GM12875 (cell line): ENCODE measurements at regions not wholly inside any gene's neighbourhood (a gene's known extent, or its start where the extent isn't known, plus 50 kb on each side); places are given as distances from the start of the nearest gene placed in this dataset.

Experiments
- H3K4me3 ChIP-seq: one replicate; pipeline ENCODE4 v1.5.1; 2011; ENCODE audit warnings: low read depth, low read length, control low read depth
- TF ChIP-seq, protein P1 (sequence below): IDR thresholded peaks from 2 replicates; pipeline ENCODE4 v1.5.1; 2011; ENCODE audit warnings: low read depth, mild to moderate bottlenecking, control low read depth, inconsistent platforms, low read length, moderate library complexity, borderline replicate concordance; ENCODE audit not compliant: insufficient read depth

GRCh38 chr10:59585046-59585700, 124.5 kb downstream of the SLC16A9 start:
- TF ChIP-seq, protein P1, sequence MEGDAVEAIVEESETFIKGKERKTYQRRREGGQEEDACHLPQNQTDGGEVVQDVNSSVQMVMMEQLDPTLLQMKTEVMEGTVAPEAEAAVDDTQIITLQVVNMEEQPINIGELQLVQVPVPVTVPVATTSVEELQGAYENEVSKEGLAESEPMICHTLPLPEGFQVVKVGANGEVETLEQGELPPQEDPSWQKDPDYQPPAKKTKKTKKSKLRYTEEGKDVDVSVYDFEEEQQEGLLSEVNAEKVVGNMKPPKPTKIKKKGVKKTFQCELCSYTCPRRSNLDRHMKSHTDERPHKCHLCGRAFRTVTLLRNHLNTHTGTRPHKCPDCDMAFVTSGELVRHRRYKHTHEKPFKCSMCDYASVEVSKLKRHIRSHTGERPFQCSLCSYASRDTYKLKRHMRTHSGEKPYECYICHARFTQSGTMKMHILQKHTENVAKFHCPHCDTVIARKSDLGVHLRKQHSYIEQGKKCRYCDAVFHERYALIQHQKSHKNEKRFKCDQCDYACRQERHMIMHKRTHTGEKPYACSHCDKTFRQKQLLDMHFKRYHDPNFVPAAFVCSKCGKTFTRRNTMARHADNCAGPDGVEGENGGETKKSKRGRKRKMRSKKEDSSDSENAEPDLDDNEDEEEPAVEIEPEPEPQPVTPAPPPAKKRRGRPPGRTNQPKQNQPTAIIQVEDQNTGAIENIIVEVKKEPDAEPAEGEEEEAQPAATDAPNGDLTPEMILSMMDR = no peak

DNA sequence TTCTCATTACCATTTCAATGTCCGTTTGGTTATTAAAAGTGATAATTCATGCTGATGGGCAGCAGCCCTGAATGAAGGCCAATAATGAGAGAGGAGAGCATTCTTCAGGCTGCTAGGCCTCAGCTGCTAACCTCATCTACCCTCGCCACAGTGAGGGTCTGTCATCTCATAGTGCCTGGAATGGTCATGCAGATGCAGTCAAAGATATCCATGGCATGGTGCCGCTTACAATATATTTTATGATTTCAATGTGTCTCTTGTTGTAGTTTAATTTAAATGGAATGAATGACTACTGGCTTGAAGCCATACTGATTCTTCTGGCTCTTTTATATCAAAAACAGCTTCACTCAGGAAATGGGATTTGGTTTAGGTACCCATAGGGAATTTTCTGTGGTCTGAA, 126.9 kb downstream of the SLC16A9 start:
- no peak overlapping the region for H3K4me3 ChIP-seq
- TF ChIP-seq, protein P1 = no peak

More at GRCh38 chr10:59585046-59585700, 124.5 kb downstream of the SLC16A9 start:
- H3K4me3 ChIP-seq = no peak overlapping the region

GRCh38 chr10:59582058-59582457, 127.6 kb downstream of the SLC16A9 start:
- TF ChIP-seq, protein P1 = no peak
- H3K4me3 ChIP-seq = no peak overlapping the region

DNA sequence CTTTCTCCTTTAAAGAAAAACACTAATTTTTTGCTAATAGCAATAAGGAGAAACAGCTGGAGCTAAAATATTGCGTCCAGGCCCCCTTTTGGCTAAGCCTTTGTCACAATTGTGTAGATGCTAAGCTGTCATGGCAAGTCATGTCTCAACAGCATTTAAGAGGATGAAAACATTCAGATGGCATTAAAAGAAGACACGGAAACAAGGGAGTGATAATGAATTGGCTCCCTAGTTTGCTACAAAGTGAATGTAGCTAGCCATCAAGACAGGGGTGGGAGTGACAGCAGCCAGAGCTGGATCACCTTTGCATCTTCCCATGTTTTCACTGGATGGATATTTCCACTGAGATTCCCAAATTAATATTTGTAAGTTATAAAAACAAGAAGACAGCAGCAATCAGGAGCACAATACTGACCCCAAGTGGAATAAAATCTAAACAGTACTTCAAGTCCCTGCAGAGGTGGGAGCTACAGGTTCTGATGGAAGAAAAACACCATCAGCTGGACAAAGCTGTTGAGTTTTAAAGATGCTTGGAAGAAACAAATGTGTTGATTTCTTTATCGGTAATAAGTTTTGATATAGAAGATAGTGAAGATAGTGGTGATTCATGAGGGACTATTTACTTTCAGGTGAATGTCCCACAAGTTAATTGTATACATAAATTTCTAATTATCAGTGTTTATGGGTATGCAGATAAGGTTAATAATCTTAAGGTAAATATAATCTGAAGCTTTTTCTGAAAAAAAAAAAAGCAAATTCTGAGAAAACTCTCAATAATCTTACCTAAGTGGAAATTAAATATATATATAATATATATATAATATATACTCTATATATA, 129.4 kb downstream of the SLC16A9 start:
- no peak overlapping the region for H3K4me3 ChIP-seq
- TF ChIP-seq, protein P1 = 0 out of 2 replicates have a peak, but pooled peaks have one; percentile 4

GRCh38 chr10:59578741-59579140, 130.9 kb downstream of the SLC16A9 start:
- TF ChIP-seq, protein P1 = no peak
- H3K4me3 ChIP-seq = no peak overlapping the region

DNA sequence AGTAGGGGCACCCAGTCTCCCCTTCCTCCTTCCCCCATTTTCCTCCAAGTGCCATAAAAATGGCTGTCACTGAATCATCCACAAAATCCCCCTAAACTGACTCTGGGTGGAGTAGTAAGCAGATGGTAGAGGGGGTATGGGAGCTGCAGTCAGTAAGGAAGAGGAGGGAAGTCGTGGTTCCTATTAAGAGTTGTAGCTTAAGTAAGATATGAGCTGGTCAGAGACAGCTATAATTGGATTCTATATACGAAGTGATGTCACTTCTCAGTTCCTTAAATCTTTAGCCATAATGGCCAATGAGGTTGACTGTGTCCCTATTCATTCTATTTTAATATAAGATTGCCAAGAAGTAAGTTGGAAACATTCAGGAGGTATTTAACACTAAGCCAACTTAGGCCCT, 131.7 kb downstream of the SLC16A9 start:
- TF ChIP-seq, protein P1 = no peak

DNA sequence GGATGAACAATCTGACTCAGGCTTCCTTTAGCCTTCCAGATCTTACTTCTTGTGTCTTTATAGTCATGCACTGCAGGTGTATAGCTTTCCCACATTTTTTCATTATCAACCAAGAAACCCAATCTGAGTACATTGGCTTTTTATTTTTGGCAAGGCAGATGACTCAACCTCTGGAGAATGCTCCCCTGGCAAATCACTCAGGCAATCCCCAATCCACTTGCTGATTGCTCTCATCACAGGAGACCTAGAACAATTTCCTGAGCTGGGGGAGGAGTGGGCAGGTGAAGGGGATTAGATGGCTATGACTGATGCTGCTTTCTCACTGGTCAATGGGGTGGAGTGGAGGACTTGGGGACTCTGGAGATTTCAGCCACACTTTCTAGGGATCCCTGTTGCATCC, 134.4 kb downstream of the SLC16A9 start:
- TF ChIP-seq, protein P1 = no peak

More for the DNA sequence above, 131.7 kb downstream of the SLC16A9 start:
- H3K4me3 ChIP-seq = no peak overlapping the region

More for the DNA sequence above, 134.4 kb downstream of the SLC16A9 start:
- no peak overlapping the region for H3K4me3 ChIP-seq
